ENCODE measurements at regions not wholly inside any gene's neighbourhood (a gene's known extent, or its start where the extent isn't known, plus 50 kb on each side); places are given as distances from the start of the nearest gene placed in this dataset.

GRCh38 chr1:67991546-67991945, 58.9 kb downstream of the DIRAS3 start:
- no peak for DNase-seq

DNA sequence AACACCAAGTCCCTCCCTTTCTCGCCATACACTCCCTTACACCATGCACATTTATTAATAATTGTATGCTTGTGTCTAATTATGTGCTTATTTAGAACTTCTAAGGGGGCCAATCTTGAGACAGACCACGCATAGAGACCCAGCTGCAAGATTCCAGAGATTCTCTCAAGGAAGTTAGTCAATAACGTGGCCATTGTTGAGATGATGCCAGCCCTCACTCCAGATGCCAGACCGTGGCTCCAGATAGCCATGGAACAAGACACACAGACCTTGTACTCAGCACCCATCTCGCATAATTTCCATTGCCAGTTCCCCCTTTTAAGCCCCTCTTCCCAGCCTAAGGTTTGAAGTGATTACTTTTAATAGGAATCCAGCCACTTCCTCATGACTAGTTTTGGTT, 62.4 kb downstream of the DIRAS3 start:
- DNase-seq, result no peak

GRCh38 chr1:67987046-67987799, 63.2 kb downstream of the DIRAS3 start:
- DNase-seq, result no peak

DNA sequence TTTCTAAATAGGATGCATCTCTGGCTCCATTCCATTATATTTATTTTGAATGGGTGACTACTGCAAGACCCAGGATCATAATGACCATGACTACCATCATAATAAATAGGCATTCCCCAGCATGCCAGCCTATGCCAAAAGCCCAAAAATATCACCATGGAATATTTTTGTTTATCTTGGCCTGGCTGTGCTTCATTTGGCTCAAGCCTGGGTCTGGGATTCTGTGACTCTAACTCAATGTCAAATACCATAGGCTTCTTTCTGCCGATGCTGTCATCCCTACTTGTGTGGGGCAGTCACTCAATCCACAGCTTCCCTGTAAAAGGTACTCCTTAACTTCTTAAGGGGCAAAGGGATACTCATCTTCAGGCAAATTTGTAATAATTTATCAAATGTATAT, 66.6 kb downstream of the DIRAS3 start:
- DNase-seq, result no peak

GRCh38 chr1:67980028-67980427, 70.4 kb downstream of the DIRAS3 start:
- no peak for DNase-seq

DNA sequence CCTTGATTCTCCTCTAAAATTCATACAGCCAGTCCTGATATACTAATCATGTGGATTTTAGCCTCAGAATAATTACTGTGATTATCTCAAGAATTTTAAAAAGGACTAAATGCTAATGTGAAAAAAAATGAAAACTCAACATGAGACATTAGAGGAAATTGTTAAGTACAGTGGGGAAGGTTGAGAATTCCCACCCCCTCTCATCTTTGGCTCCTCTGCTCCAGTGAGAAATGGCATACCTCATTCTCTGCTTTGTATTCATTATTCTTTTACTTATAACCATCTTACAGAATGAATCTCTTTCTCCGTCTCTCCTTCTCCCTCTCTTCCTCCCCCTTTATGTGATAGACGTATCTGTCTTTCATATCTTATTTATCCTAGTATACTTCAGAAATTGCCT, 70.9 kb downstream of the DIRAS3 start:
- DNase-seq, result no peak

DNA sequence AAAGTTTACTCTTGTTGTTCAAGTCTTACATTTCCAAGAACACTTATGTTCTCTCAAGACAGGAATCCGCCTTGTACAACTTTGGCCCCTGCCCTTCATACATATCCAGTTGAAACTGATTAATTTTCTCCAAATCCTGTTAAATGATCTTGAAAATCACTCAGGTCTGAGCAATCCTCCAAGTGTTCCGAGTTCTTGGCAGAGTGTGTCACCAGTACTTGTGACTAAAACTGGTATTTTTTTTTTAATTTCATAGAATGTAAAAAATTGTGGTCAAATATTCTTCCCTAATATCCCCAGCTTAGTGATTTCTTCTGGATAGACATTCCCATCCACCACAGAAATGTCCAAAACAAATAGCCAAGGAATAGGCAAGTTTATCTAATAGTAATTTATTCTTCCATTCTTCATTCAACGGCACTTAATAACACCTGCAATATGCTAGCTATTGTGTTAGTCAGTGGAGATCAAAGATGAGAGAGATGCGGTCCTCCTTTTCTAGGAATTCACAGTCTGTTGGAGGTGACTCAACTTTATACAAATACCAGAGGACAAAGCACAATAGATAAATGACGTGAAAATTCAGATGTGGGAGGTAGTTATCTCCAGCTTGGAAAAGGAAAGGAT, 71.4 kb downstream of the DIRAS3 start:
- DNase-seq, result no peak

DNA sequence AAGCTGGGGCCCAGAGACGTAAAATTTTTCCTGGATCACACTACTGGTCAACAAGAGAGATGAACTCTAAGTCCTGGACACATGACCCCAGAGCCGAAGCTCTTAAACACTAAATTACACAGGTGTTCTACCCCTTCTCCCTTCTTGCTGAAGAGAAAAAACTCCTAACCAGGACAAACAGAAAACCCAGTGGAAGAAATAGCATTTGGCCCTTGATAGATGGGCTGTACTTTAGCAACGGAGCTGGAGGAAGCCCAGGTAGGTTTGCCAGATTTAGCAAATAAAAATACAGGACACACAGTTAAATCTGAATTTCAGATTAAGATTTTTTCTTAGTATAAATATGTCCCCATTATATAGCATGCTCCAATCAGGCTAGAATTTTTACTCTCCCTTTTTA, 72.7 kb downstream of the DIRAS3 start:
- no peak for DNase-seq

- DNase-seq, result no peak
Observed at GRCh38 chr1:67973051-67973450, 77.4 kb downstream of the DIRAS3 start.

DNA sequence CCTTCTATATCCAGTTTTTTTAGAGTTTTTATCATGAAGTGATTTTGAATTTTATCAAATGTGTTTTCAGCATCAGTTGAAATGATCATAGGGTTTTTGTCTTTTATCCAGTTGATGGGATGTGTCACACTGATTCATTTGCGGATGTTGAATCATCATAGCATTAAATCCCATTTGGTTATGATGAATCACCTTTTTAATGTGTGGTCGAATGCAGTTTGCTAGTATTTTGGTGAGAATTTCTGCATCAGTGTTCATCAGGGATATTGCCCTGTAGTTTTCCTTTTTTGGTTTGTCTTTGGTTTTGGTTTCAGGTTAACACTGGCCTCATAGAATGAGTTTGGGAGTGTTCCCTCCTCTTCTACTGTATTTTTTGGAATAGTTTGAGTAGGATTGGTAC, 80.3 kb downstream of the DIRAS3 start:
- DNase-seq, result no peak

- no peak for DNase-seq
Observed at GRCh38 chr1:67969446-67969845, 81.0 kb downstream of the DIRAS3 start.

GRCh38 chr1:67966666-67967009, 83.8 kb downstream of the DIRAS3 start:
- DNase-seq, result no peak

DNA sequence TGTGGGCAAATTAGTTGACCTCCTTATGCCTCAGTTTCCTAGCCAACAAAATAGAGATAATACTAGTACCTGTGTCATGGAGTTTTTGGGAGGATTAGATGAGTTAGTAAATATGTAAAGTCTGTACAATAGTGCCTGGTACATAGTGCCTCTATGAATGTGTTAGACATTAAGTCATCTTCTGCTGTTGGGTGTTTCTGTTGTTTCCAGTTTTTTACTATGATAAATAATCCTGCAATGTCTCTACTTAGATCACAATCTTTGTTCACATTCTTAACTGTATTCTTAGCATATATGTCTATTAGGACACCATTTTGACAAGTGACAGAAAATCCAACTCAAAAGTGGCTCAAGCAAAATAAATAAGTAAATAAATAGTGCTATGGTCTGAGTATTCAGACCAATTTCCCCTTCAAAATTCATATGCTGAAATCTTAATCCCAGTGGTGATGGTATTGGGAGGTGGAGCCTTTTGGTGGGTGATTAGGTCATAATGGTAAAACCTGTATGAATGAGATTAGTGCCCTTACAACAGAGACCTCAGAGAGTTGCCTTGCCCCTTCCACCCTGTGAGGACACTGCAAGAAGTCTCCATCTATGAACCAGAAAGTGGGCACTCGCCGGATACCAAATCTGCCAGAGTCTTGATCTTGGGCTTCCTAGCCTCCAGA, 84.3 kb downstream of the DIRAS3 start:
- no peak for DNase-seq

DNA sequence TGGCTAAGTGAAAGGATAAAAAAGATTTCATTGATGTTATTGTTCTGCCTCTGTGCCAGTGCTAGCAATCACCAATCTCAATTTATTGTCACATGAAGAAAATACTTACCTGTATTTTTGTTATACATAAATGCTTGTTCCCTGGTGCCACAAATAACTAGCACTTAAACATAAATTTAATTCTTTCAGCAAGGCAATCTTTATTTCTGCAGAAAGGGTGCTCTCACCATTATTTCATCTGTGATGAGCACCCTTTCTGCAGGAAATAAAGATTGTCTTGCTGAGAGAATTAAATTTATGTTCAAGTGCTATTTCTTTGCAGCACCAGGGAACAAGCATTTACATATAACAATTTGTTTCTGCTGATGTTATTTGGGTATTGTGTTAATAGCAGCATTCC, 87.2 kb downstream of the DIRAS3 start:
- DNase-seq, result no peak

- no peak for DNase-seq
Observed at GRCh38 chr1:67960766-67961165, 89.7 kb downstream of the DIRAS3 start.

DNA sequence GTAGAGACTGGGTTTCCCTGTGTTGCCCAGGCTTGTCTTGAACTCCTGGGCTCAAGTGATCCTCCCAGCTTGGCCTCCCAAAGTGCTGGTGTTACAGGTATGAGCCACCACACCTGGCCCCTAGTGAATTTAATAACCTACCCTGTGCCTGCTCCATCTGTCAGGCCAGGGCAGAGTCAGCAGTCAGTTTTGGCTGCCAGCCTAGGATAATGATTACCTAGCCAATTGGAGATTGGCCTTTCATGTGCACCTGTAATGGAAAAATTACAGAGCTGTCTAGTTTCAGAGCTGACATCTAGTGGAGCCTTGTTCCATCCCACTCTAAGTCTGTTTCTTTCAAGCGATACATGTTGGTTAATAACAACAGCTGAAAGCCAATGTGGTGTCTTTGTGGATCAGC, 92.0 kb downstream of the DIRAS3 start:
- DNase-seq, result no peak

DNA sequence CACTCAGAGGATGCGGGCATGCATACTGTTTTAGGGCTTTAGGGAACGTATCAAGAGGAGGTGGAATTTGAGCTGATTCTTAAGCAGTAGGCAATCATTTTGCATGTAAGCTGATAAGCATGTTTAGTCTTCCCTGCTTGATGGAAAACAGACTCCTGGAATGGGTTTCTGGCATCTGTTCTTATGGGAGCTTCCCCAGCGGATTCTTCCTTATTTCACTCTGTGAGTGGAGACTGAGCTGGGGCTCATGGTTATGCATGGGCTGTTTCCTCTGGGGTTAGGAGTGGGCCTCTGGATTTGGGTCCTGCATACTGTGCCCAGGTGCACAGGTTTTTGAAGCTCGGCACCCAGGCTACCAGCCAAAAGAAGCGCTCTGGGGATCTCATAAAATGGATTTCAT, 93.4 kb downstream of the DIRAS3 start:
- DNase-seq, result peak; percentile 52

GRCh38 chr1:67956116-67956515, 94.3 kb downstream of the DIRAS3 start:
- DNase-seq, result no peak

DNA sequence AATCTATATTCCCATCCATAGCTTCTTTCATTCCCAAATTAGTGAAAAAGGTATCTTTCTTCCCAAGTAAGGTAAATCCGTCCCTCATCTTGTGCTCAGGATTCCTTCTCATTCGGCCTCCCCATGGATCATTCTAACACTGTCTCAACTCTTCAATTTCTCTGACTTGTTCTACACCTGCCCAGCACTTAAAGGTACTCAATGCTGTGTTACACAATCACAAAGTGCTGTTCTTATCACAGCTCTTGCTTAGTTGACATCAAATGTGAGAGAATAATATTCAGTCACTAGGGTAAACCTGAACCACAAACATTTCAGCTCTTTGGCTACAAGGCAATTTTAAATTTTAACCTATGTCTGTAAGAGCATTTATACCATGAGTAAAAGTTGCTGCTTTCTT, 94.8 kb downstream of the DIRAS3 start:
- no peak for DNase-seq

DNA sequence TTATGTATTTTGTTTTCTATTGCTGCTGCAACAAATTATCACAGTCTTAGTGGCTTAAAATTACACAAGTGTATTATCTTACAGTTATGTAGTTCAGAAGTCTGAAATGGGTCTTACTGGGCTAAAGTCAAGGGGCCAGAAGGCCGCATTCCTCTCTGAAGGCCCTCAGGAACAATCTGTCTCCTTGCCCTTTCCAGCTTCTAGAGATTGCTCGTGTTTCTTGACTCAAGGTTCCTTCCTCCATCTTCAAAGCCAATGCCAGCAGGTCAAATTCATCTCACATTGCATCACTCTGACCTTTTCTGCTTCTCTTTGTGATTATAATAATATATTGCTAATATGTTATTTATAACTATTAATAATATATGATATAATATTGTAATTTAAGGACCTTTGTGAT, 97.1 kb downstream of the DIRAS3 start:
- DNase-seq, result no peak

DNA sequence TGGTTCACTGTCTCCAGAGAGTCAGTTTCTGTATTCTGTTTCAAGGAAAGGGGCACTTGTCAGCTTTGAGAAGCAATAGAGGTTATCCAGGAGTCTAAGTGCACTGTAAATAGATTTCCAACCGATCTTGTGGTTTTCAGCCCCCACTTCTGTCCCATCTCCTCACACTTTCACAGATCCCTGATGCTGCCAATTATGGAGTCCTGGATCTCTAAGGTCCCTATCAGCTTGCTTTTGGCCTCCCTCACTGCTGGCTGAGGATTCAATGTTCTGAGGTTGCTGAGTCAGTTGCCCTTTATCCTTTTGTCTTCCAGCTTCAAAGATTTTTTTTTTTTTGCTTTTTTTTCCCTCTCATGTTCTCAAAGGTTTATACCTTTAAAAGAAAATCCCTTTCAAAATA, 98.4 kb downstream of the DIRAS3 start:
- DNase-seq, result no peak

DNA sequence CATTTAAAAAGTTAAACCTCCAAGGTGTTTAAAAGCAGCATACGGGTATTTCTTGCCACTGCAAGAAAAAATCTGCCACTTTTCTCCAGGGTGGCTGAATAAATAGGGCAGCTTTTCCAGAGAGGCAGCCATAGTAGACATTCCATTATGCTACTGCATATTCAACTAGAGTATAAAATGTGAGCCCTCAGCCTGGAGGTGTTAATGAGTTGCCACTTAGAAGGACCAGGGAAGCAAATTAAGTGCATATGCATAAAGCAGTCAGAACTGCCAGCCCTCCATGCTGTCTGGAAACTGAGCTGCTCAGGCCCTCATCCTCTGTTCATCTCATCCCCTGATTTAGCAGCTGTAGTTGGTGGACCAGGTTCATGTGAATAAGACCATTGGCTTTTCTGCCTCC, 99.4 kb downstream of the DIRAS3 start:
- no peak for DNase-seq

- DNase-seq, result no peak
Observed at GRCh38 chr1:67948151-67949080, 102.0 kb downstream of the DIRAS3 start.
